LNCAP (cell line): ENCODE measurements at regions not wholly inside any gene's neighbourhood (a gene's known extent, or its start where the extent isn't known, plus 50 kb on each side); places are given as distances from the start of the nearest gene placed in this dataset.

Source experiments
- CTCF ChIP-seq: fragments of 450-650 bp; IDR thresholded peaks from 2 replicates; pipeline ENCODE4 v1.5.1; 2017; ENCODE audit warnings: mild to moderate bottlenecking

DNA sequence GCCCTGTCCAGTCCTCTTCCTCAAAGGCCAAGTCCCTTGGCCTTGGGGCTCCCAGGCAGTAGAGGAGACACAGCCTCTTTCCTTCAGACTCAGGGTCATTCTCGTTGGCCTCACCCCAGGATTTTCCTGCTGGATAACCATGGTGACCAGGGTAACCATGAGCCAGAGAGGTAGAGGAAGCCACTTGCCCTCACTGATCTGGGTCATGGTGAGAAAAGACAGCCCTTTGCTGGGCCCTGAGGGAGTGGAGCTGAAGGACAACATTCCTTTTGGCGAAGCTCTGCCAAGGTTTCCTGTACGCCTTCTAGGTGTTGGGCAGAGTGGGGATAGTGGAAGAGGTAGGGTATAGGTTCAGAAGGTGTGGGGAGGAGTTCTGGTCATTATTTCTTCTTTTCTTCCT, 53.1 kb upstream of the WNT4 start:
- TF ChIP-seq CTCF, result no peak

DNA sequence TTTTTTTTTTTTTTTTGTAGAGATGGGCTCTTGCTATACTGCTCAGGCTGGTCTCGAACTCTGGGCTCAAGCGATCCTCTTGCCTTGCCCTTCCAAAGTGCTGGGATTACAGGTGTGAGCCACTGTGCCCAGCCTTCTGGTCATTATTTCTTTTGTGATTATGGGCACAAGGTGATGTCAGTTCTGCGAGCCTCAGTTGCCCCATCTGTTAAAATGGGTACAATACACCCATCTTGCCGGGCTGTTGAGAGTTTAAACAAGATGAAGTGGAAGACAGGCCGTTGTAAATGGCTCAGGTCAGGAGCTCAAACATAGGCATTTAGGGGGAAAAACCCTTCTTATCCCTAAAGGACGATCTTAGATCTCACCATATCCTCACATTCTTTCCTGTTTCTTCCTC, 53.7 kb upstream of the WNT4 start:
- no peak for TF ChIP-seq CTCF

- no peak for TF ChIP-seq CTCF
These were observed 54.7 kb upstream of the WNT4 start for GRCh38 chr1:22197644-22198043.

GRCh38 chr1:22201023-22201422, 58.1 kb upstream of the WNT4 start:
- TF ChIP-seq CTCF, result no peak

DNA sequence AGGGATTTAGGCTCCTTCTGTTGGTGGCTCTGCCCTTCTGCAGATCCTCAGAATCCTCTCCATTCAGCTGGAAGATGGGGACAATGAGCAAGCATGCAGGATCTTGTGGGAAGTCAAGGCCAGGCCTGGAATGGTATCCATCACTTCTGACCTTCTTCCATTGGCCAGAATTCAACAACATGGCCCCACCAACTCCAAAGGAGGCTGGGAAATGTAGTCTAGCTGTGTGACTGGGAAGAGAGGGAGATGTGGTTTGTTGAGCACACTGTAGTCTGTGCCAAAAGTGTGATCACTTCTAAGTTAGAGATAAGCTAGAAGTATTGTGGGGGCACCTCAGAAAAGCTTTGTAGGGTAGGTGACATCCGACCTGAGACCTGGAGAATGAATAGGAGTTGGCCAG, 60.4 kb upstream of the WNT4 start:
- TF ChIP-seq CTCF, result no peak

DNA sequence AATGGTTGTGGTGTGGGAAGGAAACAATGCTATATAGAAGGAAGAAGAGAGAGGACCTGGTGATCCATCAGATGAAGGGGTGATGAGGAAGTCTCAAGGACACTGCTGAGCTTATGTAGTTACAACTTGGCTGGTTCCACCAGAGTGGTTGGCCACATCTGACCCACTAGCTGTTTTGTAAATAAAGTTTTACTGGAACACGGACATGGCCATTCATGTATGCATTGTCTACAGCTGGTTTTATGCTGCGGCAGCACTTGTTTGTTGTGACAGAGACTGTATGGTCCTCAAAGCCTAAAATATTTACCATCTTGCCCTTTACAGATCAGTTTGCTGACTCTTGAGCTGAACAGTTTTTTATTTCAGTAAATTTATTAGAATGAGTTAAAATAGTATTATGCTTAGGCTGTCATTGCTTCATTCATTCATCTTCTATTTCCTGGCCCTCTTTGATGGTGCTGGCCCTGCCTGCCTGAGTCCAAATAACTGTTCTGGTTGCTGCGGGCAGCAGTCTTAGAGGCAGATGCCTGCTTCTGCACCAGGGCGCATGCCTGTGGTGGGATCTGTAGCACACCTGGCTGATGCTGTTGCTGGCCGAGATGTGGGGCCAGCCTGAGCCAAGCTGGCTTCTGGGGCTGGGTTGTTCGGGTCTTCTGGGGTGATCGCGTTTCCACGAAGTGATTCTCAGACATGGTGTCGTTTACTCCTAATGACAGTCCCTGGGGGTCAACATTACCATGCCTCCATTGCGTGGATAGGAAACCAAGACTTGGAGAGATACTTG, 61.4 kb upstream of the WNT4 start:
- TF ChIP-seq CTCF, result no peak

DNA sequence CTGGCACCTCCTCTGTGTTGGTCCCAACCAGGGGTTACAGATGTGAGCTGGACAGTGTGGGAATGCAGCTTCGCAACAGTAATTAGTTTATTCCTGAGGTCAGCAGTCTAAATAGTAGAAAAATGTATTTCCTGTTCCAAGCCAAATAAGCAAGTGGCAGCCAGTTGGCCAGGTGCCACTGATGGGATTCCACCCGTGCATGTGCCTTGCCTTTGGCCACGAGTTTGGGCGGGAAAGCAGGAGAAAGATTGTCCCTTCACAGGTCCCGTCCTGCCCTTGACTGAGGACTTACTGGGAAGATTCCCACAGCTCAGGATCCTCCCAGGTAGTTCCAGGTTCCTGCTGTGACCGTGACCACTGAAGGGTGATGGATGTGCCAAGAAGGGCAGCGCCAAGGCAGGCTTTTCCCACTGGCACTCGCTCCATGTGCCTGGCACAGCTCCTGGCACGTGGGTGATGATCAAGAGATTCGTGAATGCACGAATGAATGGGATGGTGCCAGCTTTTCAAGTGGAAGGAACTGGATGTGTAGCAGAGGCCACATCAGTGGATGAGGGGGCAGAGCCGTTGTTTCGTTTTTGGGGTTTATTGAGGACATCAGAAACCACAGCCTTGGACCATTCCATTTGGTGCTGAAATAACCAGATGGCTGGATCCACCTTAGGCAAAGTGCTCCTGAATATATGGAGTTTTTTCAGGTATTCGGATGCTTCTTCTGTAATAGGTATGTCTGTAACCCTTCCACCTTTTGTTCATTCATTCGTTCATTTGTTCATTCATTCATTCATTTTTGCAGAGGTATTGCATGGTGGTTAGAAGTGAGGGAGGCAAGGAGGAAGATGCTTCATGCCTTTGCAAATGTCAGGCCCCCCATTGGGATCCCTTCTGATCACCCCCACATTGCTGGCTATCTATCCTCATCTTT, 62.4 kb upstream of the WNT4 start:
- TF ChIP-seq CTCF, result no peak
